ENCODE measurements at regions not wholly inside any gene's neighbourhood (a gene's known extent, or its start where the extent isn't known, plus 50 kb on each side); places are given as distances from the start of the nearest gene placed in this dataset.

- no peak for TF ChIP-seq EP300 (IDR thresholded peaks at IDR 0.05)
- TF ChIP-seq CTCF (IDR thresholded peaks at IDR 0.05) = no peak
These were observed 286.2 kb upstream of the DUSP10 start for GRCh38 chr1:222028116-222028515.

All from sigmoid colon (tissue), 4 donors.